T-helper 1 cell treated with Interleukin-12 subunit alpha and Interleukin-12 subunit beta and Interleukin-4 antibody, amounts not matched to agents 30 μg/mL and 1 μg/mL, for 36 hours (primary cell): ENCODE measurements at regions not wholly inside any gene's neighbourhood (a gene's known extent, or its start where the extent isn't known, plus 50 kb on each side); places are given as distances from the start of the nearest gene placed in this dataset.

Experiments
- H3K27ac Mint-ChIP-seq: one replicate; pipeline ENCODE4 v1.8.0; 2021; ENCODE audit warnings: mild to moderate bottlenecking, mixed read lengths
- H3K27me3 Mint-ChIP-seq: one replicate; pipeline ENCODE4 v1.8.0; 2021; ENCODE audit warnings: low read depth, mixed read lengths
- H3K36me3 Mint-ChIP-seq: one replicate; pipeline ENCODE4 v1.8.0; 2021; ENCODE audit warnings: low read depth, mixed read lengths
- H3K4me1 Mint-ChIP-seq: one replicate; pipeline ENCODE4 v1.8.0; 2021; ENCODE audit warnings: low read depth, mixed read lengths
- H3K4me3 Mint-ChIP-seq: one replicate; pipeline ENCODE4 v1.8.0; 2021; ENCODE audit warnings: mild to moderate bottlenecking, moderate library complexity, mixed read lengths
- H3K9me3 Mint-ChIP-seq: one replicate; pipeline ENCODE4 v1.8.0; 2021; ENCODE audit warnings: mixed read lengths

- Mint-ChIP-seq H3K9me3 (peaks cover 4% of the 10 kb centered on the region), H3K27me3 (no peaks in the 10 kb centered on the region), H3K4me1 (no peaks in the 10 kb centered on the region), H3K4me3 (no peak overlapping the region), H3K27ac (no peak overlapping the region), H3K36me3 (no peaks in the 10 kb centered on the region)
Observed at GRCh38 chr13:72261732-72262131, 394.7 kb upstream of the DACH1 start.

GRCh38 chr13:72259528-72259927 is 392.5 kb upstream of the DACH1 start:
- H3K27me3 Mint-ChIP-seq = no peaks in the 10 kb centered on the region
- H3K9me3 Mint-ChIP-seq = no peaks in the 10 kb centered on the region
- H3K4me1 Mint-ChIP-seq = no peaks in the 10 kb centered on the region
- no peak overlapping the region for H3K4me3 Mint-ChIP-seq
- H3K36me3 Mint-ChIP-seq = no peaks in the 10 kb centered on the region
- H3K27ac Mint-ChIP-seq = no peak overlapping the region

GRCh38 chr13:72258340-72258981 is 391.5 kb upstream of the DACH1 start:
- Mint-ChIP-seq H3K27me3 (no peaks in the 10 kb centered on the region), H3K4me3 (no peak overlapping the region), H3K27ac (no peak overlapping the region), H3K36me3 (no peaks in the 10 kb centered on the region), H3K4me1 (no peaks in the 10 kb centered on the region), H3K9me3 (no peaks in the 10 kb centered on the region)

GRCh38 chr13:72255908-72256307 is 388.9 kb upstream of the DACH1 start:
- H3K4me3 Mint-ChIP-seq = no peak overlapping the region

GRCh38 chr13:72253754-72254153 is 386.8 kb upstream of the DACH1 start:
- Mint-ChIP-seq H3K27me3 (no peaks in the 10 kb centered on the region), H3K27ac (no peak overlapping the region), H3K4me3 (no peak overlapping the region), H3K4me1 (no peaks in the 10 kb centered on the region), H3K9me3 (no peaks in the 10 kb centered on the region), H3K36me3 (no peaks in the 10 kb centered on the region)

More at GRCh38 chr13:72255908-72256307, 388.9 kb upstream of the DACH1 start:
- no peaks in the 10 kb centered on the region for H3K4me1 Mint-ChIP-seq
- no peaks in the 10 kb centered on the region for H3K36me3 Mint-ChIP-seq
- no peak overlapping the region for H3K27ac Mint-ChIP-seq
- H3K27me3 Mint-ChIP-seq = no peaks in the 10 kb centered on the region
- no peaks in the 10 kb centered on the region for H3K9me3 Mint-ChIP-seq

- no peaks in the 10 kb centered on the region for H3K4me1 Mint-ChIP-seq
- H3K4me3 Mint-ChIP-seq = no peak overlapping the region
- H3K9me3 Mint-ChIP-seq = no peaks in the 10 kb centered on the region
- no peaks in the 10 kb centered on the region for H3K36me3 Mint-ChIP-seq
- no peak overlapping the region for H3K27ac Mint-ChIP-seq
- H3K27me3 Mint-ChIP-seq = no peaks in the 10 kb centered on the region
Observed at GRCh38 chr13:72246396-72246795, 379.4 kb upstream of the DACH1 start.

GRCh38 chr13:72244788-72245187 is 377.8 kb upstream of the DACH1 start:
- H3K27me3 Mint-ChIP-seq = no peaks in the 10 kb centered on the region
- no peak overlapping the region for H3K27ac Mint-ChIP-seq
- H3K4me3 Mint-ChIP-seq = no peak overlapping the region
- no peaks in the 10 kb centered on the region for H3K9me3 Mint-ChIP-seq
- H3K36me3 Mint-ChIP-seq = no peaks in the 10 kb centered on the region
- H3K4me1 Mint-ChIP-seq = no peaks in the 10 kb centered on the region

- Mint-ChIP-seq H3K4me1 (no peaks in the 10 kb centered on the region), H3K9me3 (peaks cover 3% of the 10 kb centered on the region), H3K4me3 (no peak overlapping the region), H3K27me3 (no peaks in the 10 kb centered on the region), H3K27ac (no peak overlapping the region), H3K36me3 (no peaks in the 10 kb centered on the region)
Observed at GRCh38 chr13:72230131-72230530, 363.1 kb upstream of the DACH1 start.

GRCh38 chr13:72229067-72229466 is 362.1 kb upstream of the DACH1 start:
- H3K36me3 Mint-ChIP-seq = no peaks in the 10 kb centered on the region
- H3K4me3 Mint-ChIP-seq = no peak overlapping the region
- no peak overlapping the region for H3K27ac Mint-ChIP-seq
- no peaks in the 10 kb centered on the region for H3K4me1 Mint-ChIP-seq
- H3K9me3 Mint-ChIP-seq = peaks cover 3% of the 10 kb centered on the region
- no peaks in the 10 kb centered on the region for H3K27me3 Mint-ChIP-seq

- H3K9me3 Mint-ChIP-seq = peaks cover 3% of the 10 kb centered on the region
Observed at GRCh38 chr13:72221276-72221962, 354.4 kb upstream of the DACH1 start.

GRCh38 chr13:72218966-72219365 is 352.0 kb upstream of the DACH1 start:
- Mint-ChIP-seq H3K27me3 (no peaks in the 10 kb centered on the region), H3K4me3 (no peak overlapping the region), H3K9me3 (peaks cover 3% of the 10 kb centered on the region), H3K36me3 (no peaks in the 10 kb centered on the region), H3K4me1 (no peaks in the 10 kb centered on the region), H3K27ac (no peak overlapping the region)

More at GRCh38 chr13:72221276-72221962, 354.4 kb upstream of the DACH1 start:
- Mint-ChIP-seq H3K27ac (no peak overlapping the region), H3K4me3 (no peak overlapping the region), H3K4me1 (no peaks in the 10 kb centered on the region), H3K36me3 (no peaks in the 10 kb centered on the region), H3K27me3 (no peaks in the 10 kb centered on the region)

- Mint-ChIP-seq H3K4me3 (no peak overlapping the region), H3K27ac (no peak overlapping the region), H3K27me3 (no peaks in the 10 kb centered on the region), H3K9me3 (peaks cover 3% of the 10 kb centered on the region), H3K36me3 (no peaks in the 10 kb centered on the region), H3K4me1 (no peaks in the 10 kb centered on the region)
Observed at GRCh38 chr13:72217142-72217541, 350.1 kb upstream of the DACH1 start.

GRCh38 chr13:72208112-72208645 is 341.2 kb upstream of the DACH1 start:
- no peak overlapping the region for H3K4me3 Mint-ChIP-seq
- H3K36me3 Mint-ChIP-seq = no peaks in the 10 kb centered on the region
- no peaks in the 10 kb centered on the region for H3K4me1 Mint-ChIP-seq
- no peaks in the 10 kb centered on the region for H3K9me3 Mint-ChIP-seq
- H3K27me3 Mint-ChIP-seq = no peaks in the 10 kb centered on the region
- H3K27ac Mint-ChIP-seq = no peak overlapping the region

GRCh38 chr13:72205773-72206172 is 338.8 kb upstream of the DACH1 start:
- Mint-ChIP-seq H3K36me3 (no peaks in the 10 kb centered on the region), H3K4me3 (no peak overlapping the region), H3K27me3 (no peaks in the 10 kb centered on the region), H3K4me1 (no peaks in the 10 kb centered on the region), H3K27ac (no peak overlapping the region), H3K9me3 (no peaks in the 10 kb centered on the region)

- no peaks in the 10 kb centered on the region for H3K4me1 Mint-ChIP-seq
- H3K27me3 Mint-ChIP-seq = no peaks in the 10 kb centered on the region
- H3K36me3 Mint-ChIP-seq = no peaks in the 10 kb centered on the region
- H3K27ac Mint-ChIP-seq = no peak overlapping the region
- H3K9me3 Mint-ChIP-seq = no peaks in the 10 kb centered on the region
- H3K4me3 Mint-ChIP-seq = no peak overlapping the region
Observed at GRCh38 chr13:72204291-72204690, 337.3 kb upstream of the DACH1 start.
